ENCODE measurements at regions not wholly inside any gene's neighbourhood (a gene's known extent, or its start where the extent isn't known, plus 50 kb on each side); places are given as distances from the start of the nearest gene placed in this dataset.
"Not testable (repeated sequence)": the region's sequence is repeated elsewhere in the genome, so short reads cannot be mapped to it uniquely, and the experiment has no call there.

DNA sequence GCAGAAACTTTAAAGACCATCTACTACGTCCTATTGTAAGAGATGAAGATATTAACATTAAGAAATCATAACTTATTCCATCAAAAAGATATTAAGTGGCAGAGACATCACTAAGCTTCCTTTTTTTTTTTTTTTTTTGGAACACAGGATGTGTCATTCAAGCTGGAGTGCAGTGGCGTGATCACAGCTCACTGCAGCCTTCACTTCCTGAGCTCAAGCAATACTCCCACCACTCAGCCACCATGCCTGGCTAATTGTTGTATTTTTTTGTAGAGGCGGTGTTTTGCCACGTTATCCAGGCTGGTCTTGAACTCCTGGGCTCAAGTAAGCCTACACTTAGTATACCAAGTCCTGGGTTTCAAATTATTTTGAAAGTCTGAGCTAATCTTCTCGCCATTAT is 169.7 kb upstream of the KCTD7 start:
- DNase-seq (ENCODE audit: low spot score), result not testable (repeated sequence)

DNA sequence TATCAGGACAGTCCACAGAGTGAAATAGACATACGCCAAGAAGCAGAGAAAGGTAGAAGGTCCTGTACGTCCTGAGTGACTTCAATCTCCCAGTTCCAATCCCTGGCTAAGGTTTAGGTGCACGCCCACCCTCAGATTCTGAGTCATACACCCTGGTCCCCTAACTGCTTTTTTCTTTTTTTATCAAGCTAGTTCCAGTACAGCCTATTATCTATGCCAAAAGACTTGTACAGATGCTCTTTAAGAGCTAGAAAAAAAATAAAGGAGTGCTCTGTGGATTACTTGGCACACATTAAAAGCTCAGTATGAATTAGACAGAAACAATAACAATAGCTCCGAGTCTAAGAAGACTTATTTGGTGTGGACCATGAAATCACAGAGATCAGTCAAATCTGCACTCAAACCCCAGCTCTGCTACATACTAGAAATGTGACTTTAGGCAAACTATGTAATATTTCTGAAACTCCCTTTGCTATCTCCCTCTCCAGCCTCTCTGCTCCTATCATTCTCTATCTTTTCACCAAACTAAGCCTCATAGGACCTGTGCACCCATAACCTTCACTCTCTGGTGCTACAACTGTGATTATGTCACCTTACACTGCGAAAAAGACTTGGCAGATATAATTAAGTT is 168.8 kb upstream of the KCTD7 start:
- DNase-seq (ENCODE audit: low spot score), result not testable (repeated sequence)

DNA sequence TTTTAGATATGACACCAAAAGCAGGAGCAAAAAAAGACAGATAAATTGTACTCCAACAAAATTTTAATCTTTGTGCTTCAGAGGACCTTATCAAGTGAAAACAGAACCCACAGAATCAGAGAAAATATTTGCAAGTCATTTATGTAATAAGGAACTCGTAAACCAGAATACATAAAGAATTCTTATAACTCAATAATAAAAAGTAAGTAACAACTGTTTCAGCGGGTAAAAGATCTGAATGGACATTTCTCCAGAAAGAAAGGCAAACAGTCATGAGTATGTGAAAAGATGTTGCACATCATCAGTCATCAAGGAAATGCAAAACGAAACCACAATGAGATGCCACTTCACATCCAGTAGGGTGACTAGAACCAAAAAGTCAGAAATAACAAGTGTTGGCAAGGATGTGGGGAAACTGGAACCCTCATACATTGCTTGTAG is 167.7 kb upstream of the KCTD7 start:
- no peak for DNase-seq (ENCODE audit: low spot score)

DNA sequence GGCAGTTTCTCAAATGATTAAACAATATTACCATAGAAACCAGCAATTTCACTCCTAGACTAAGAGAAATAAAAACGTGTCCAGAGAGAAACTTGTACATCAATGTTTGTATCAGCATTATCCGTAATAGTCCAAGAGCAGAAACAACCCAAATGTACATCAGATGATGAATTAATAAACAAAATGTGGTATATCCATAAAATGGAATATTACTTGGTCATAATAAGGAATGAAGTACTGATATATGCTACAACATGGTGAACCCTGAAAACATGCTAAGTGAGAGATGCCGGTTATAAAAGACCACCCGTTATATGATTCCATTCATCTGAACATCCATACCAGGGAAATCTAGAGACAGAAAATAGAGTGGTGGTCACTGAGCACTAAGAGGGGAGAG is 167.3 kb upstream of the KCTD7 start:
- not testable (repeated sequence) for DNase-seq (ENCODE audit: low spot score)

DNA sequence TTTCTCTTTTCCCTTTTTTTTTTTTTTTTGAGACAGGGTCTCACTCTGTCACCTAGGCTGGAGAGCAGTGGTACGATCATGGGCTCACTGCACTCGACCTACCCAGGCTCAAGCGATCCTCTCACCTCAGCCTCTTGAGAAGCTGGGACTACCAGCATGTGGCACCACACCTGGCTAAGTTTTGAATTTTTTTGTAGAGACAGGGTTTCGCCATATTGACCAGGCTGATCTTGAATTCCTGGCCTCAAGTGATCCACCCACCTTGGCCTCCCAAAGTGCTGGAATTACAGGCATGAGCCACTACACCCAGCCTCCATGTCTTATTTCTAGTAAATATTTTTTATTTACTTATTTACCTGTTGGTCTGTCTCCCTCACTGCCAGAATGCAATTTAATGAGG is 165.8 kb upstream of the KCTD7 start:
- not testable (repeated sequence) for DNase-seq (ENCODE audit: low spot score)

DNA sequence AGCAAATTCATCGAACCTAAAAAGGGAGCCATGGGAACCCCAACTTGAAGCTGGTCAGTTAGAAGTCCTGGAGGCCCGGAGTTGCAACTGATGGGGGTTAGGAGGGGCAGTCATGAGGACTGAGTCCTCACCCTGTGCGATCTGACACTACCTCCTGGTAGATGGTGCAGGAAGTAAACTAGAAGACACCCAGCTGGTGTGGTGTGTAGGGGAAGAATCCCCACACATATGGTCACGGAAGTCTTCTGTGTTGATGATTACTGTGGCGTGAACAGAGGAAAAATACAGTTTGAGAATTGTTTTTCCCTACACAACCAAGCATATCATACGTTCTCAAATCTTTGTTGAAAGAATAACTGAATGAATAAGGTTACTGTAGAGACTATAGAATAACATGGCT is 164.6 kb upstream of the KCTD7 start:
- no peak for DNase-seq (ENCODE audit: low spot score)

DNA sequence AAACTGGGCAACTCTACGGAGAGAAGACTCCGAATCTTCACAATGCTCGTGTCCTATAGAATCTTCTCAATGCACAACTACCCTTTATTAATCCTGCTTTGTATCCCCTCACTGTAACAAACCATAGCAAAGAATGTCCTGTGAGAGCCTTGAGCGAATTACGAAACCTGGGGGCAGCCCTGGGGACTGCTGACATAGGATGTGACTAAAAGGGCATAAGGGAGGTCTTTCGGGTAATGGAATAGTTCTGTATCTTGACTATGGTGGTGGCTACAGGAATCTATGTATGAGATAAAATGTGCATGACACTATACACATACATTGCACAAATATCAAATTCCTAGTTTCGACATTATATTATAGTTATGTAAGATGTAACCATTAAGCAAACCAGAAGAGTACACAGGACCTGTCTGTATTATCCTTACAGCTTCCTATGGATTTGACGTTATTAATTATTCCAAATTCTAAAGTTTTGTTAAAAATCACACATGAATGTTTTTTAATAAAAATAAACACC is 162.5 kb upstream of the KCTD7 start:
- DNase-seq (ENCODE audit: low spot score), result no peak

DNA sequence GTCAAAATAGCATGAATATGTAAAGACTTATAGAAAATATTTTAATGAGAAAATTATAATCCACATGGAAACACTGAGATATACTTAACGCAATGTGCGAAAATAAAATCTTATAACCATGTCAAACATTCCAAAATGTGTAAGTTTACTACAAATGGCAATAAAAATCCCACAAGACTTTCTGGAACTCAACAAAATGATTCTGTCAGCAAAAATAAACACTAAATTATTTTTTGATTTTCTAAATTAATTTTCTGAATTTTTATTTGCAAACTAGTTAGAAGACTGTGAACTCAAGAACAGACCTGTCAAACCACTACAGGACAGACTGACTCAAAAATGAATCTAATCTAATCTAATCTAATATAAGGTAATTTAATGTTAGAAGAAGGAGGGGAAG is 160.8 kb upstream of the KCTD7 start:
- no peak for DNase-seq (ENCODE audit: low spot score)

DNA sequence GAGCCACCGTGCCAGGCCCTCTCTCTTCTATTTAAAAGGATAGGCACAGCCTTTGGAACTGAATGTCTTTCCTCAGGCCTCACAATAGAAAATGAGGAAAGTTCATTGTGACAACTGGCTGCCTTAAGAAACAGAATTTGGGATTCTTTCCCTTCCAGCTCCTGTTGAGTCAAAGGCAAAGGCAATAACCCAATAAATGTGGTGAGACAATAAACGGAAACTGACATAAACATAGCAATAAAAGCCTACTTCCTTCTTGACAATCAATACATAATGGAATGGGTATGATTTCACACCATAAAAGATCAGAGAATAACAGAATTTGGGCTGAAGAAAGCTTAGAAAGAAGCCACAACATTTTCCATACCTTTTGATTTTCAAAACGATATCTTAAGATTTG is 155.6 kb upstream of the KCTD7 start:
- DNase-seq (ENCODE audit: low spot score), result not testable (repeated sequence)

DNA sequence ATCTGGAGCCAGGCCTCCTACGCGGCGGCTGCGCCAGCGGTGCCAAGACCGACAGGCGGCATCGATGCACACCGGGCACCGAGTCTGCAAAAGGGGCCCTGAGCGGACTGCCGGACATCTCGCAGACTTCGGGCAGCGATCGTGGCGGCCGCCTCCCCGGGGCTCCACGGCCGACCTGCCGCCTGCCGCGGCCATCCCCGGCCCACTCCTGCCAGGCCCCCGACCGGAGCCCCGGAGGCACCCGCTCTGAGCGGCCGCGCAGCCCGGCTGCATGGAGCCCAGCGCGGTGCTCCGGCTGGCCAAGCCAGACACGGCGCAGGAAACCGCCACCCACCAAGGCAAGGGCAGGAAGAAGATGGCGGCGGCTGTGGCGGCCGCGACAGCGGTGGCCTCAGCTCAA is 154.2 kb upstream of the KCTD7 start:
- DNase-seq (ENCODE audit: low spot score), result no peak

DNA sequence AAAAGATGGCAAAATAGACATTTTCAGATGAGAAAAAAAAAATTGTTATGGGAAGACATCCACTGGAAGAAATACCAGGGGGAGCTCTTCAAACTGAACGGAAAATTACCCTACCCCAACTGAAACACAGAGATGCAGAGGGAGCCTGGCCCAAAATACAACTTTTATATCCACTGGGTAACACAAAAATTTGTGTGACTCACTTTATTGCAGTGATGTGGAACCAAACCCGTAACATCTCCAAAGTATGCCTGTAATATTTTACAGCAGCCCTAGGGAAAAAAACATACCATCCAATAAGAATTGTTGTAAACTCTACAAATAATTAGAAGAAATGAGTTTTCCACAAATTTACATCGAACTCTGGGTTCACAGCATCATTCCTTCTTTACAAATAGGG is 152.6 kb upstream of the KCTD7 start:
- DNase-seq (ENCODE audit: low spot score), result not testable (repeated sequence)

DNA sequence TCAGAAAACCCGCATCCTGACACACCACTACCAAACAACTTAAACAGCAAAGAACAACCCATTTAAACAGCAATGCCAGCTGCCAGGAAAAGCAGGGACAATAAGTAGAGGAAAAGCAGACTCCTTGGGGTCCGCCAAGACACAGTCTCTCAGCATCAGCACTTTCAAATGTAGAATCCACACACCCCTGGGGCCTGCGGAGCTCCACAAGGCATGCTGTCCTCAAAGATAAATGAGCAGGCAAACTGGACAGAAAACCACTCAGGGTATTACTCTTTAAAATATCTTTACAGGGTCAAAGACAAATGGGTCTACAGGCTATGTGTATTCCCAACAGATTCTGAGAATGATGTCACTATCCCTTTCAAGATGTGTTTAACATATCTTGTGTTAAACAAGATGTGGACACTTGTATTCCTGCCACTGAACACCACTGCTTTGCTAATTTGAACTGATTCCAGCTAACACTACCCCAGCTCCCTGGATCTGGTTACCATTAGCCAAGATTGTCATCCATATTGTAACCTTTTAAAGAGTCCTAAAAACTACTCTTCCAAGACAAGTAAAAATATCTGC is 150.8 kb upstream of the KCTD7 start:
- DNase-seq (ENCODE audit: low spot score), result not testable (repeated sequence)

DNA sequence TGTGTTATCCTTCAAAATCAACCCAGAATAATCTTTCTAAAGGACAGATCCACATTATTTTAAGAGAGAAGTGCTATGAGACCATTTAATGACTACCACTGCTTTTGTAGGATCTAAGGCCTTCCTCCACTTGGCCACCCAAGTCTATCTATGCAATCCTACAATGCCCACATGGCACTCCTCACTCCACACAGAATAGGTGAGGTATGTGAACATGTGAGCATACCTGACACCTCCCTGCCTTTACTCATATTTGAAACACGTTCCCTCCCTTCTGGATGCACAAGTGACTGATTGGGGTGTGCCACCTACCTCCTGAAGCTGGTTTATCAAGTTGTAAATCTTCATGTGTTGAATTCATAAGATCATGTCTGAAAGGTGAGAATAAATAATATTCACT is 147.5 kb upstream of the KCTD7 start:
- DNase-seq (ENCODE audit: low spot score), result not testable (repeated sequence)

DNA sequence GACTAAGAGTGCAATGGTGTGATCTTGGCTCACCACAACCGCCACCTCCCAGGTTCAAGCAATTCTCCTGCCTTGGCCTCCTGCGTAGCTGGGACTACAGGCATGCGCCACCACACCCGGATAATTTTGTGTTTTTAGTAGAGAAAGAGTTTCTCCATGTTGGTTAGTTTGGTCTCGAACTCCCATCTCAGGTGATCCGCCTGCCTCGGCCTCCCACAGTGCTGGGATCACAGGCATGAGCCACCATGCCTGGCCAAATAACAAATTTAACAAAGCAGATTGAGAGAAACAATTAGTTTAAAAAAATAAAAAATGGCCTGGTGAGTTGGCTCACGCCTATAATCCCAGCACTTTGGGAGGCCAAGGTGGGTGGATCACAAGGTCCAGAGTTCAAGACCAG is 139.6 kb upstream of the KCTD7 start:
- DNase-seq (ENCODE audit: low spot score), result not testable (repeated sequence)

DNA sequence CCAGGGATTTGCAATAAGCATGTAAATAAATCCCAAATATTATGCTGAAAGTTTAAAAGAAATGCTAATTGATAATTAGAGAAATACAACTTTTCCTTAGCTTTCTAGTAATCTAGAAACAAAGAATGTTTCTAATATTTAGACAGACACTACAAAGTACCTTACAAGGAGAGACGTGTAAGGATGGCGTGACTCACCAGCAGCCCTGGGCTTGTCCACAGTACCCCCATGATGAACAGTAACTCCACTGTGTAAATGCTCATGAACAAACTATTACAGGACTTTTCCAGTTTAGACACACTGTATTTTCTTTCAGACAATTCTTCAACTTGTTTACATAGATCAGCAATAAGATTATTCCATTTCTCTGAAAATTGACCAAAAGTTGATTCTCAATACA is 138.9 kb upstream of the KCTD7 start:
- not testable (repeated sequence) for DNase-seq (ENCODE audit: low spot score)

DNA sequence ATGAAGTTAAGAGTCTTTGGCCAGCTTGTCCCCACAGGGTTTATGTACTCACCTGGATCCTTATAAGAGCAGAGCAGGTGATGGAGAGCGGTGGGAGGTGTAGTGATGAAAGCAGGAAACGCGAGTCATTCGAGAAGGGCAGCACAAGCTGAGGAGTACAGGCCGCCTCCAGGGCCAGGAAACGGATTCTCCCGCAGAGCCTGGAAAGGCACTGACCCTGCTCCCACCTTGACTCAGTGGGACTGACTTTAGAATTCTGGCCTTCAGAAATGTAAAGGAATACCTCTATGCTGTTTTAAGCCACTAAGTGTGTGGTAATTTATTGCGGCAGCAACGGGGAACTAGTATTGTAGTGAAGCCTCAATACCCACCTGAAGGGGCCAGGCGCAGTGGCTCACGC is 137.7 kb upstream of the KCTD7 start:
- DNase-seq (ENCODE audit: low spot score), result not testable (repeated sequence)

DNA sequence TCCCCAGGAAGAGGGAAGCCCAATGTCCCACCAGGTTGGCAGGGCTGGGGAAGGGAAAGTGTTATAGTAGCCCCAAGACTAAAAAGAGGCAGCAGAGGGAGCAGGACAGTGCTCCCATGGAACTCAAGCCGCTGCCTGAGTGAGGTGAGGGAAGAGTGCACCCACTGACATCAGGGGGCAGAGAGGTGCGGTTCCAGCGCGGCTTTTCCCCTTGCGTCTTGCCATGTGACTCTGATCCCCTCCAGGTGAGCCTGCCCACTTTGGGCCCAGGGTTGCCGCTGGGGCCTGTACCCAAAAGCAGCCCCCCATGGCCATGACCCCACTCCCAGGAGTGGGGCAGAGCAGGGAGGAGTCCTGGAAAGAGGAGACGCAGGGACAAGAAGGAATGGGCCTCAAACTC is 136.3 kb upstream of the KCTD7 start:
- not testable (repeated sequence) for DNase-seq (ENCODE audit: low spot score)

DNA sequence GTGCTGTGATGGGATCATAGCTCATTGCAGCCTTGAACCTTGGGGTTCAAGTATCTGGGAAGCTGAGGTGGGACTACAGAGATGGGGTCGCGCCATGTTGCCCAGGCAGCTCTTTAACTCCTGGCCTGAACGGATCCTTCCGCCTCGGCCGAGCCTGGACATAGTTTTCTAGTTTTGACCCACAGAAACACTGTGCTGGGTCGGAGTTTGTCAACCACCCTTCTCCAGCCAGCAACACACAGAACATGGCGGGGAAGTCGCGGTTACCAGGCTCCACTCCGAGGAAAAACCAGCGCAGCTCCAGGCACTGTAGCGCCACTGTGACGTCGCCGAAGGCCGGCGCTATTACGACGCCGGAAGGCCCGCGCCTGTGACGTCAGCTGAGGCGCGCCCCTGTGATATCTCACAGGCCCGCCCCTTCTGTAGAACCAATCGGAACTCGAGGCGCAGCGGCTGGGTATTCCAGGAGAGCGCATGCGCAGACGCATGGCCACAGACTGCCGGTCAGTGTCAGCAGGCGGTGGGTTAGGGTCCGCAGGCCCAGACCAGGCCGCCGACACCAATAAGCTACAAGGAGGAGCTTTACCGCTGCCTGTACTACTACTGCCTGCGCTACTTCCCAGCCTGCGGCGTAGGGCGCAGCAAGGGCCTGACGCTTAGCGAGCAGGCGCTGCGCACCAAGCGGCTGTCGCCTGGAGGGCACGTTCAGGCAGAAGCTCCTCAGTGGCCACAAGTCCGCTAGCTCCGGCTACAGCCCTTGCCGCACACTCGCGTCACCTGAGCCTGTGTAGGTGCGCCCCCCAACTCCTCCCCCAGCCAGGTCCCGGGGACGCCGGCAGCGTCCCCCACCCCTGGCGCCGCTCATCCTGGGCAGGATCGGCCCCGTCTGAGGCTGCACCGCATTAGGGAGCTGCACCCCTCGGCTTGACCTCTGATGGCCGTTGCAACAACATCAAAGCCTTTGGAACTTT is 135.2 kb upstream of the KCTD7 start:
- DNase-seq (ENCODE audit: low spot score), result peak; percentile 97

DNA sequence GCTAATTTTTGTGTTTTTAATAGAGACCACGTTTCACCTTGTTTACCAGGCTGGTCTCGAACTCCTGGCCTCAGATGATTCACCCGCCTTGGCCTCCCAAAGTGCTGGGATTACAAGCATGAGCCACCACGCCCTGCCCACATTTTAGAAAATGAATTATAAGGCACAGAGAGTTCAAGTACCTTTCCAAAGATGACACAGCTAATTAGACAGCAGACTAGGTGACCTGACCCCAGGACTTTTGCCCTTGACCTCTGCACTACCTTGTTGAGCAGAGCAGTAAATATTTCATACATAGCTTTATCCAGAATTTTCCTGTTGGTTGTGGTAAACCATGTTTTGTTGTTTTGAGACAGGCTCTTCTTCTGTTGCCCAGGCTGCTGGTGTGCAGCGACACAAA is 131.3 kb upstream of the KCTD7 start:
- DNase-seq (ENCODE audit: low spot score), result no peak

DNA sequence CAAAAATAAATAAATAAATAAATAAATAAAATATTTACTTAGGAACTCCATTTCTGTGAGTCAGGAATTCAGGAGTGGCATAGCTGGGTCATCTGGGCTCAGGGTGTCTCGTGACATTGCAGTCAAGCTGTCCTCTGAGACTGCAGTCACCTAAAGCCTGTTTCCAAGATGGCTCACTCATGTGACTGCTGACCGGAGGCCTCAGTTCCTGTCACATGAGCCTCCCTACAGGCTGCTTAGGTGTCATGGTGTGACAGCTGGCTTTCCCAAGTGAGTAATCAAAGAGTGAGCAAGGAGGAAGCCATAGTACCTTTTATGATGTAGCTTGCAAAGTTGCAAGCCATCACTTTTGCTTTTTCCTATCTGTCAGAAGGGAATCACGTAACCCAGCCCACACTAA is 128.6 kb upstream of the KCTD7 start:
- no peak for DNase-seq (ENCODE audit: low spot score)

DNA sequence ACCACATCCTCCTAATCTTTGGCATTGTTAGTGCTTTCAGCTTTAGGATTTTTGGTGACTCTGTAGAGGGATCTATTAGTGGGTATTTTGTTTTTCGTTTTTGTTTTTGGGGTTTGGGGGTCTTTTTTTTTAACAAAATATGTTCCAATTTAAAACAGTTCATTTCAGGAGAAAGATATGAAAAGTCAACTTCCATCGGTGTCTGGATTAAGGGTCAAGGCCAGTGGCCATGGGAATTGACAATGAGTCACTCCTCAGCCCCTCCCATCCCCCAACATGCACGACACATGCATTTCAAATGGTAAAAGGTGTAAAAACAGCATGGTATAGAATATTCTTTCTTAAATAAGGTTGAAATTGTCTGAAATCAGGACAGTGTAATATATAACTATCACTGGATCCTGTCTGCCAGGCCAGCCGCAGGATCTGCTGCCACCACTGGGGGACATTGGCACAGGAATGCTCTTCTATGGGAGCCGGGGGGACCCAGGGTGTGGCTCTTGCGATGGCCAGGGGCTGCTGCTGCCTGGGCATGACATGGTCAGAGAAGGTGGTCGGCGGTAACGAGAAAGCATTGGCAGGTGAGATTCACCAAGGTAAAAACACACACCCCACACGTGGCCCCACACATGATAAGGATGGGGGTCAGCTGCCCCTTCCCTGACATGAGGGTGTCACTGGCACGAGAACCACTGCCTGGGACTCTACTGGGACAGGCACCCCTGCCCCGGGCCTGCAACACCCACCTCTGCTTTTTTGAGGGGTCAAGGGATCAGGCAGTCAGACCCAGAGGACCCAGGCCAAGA is 126.2 kb upstream of the KCTD7 start:
- no peak for DNase-seq (ENCODE audit: low spot score)

DNA sequence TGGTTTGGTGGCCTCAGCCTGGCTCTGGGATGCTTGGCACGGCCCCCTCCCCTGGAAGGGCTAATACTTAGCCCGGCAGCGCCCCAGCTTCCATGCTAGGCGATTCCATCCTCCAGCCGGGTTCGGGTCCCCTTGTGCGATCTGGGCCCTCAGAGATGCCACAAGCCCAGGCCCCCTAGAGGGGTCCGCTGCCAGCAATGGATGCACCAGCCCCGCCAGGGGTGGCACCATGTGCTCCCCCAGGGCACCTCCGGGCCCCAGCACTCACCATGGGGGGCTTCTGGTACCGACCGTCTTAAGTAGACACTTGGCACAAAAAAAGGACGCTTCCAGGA is 125.7 kb upstream of the KCTD7 start:
- DNase-seq (ENCODE audit: low spot score), result no peak

Measured in hepatic stellate cell (primary cell).